ENCODE measurements at regions not wholly inside any gene's neighbourhood (a gene's known extent, or its start where the extent isn't known, plus 50 kb on each side); places are given as distances from the start of the nearest gene placed in this dataset.

DNA sequence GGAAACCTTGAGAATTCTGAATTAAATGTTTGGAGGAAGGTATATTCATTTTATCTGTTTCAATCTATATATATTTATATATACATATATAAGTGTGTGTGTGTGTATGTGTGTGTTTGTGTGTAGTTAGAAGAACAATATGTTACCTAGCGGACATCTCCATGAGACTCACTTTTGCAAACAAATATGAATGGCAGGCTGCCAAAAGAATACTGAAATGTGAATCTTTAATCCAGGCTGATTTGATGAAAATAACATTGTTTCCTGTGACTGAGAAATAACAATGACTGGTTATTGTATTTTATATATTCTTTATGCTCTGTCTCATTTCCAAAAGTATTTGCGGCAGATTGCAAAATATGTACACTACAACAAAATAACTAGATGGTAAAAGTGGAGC, 255.5 kb upstream of the TGFBR2 start:
- TF ChIP-seq POLR2A (IDR thresholded peaks at IDR 0.05; ENCODE audit: low read depth, low read length) (no peak), NFE2L2 (IDR thresholded peaks at IDR 0.05; ENCODE audit: low read depth, low read length) (no peak), CEBPB (IDR thresholded peaks at IDR 0.05; ENCODE audit: low read depth, low read length) (no peak), FOS (IDR thresholded peaks at IDR 0.05; ENCODE audit: low read depth, low read length) (no peak), SMC3 (IDR thresholded peaks at IDR 0.05; ENCODE audit: low read depth, low read length) (no peak), MAFK (IDR thresholded peaks at IDR 0.05; ENCODE audit: low read depth, low read length) (no peak), RAD21 (IDR thresholded peaks at IDR 0.05; ENCODE audit: low read length) (no peak), MXI1 (IDR thresholded peaks at IDR 0.05; ENCODE audit: borderline replicate concordance, low read depth, low read length) (no peak)
- TF ChIP-seq, protein P1, sequence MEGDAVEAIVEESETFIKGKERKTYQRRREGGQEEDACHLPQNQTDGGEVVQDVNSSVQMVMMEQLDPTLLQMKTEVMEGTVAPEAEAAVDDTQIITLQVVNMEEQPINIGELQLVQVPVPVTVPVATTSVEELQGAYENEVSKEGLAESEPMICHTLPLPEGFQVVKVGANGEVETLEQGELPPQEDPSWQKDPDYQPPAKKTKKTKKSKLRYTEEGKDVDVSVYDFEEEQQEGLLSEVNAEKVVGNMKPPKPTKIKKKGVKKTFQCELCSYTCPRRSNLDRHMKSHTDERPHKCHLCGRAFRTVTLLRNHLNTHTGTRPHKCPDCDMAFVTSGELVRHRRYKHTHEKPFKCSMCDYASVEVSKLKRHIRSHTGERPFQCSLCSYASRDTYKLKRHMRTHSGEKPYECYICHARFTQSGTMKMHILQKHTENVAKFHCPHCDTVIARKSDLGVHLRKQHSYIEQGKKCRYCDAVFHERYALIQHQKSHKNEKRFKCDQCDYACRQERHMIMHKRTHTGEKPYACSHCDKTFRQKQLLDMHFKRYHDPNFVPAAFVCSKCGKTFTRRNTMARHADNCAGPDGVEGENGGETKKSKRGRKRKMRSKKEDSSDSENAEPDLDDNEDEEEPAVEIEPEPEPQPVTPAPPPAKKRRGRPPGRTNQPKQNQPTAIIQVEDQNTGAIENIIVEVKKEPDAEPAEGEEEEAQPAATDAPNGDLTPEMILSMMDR (conservative IDR thresholded peaks at IDR 0.05; ENCODE audit: low read depth, low read length): no peak
- TF ChIP-seq, protein P2, sequence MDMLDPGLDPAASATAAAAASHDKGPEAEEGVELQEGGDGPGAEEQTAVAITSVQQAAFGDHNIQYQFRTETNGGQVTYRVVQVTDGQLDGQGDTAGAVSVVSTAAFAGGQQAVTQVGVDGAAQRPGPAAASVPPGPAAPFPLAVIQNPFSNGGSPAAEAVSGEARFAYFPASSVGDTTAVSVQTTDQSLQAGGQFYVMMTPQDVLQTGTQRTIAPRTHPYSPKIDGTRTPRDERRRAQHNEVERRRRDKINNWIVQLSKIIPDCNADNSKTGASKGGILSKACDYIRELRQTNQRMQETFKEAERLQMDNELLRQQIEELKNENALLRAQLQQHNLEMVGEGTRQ (IDR thresholded peaks at IDR 0.05; ENCODE audit: low read depth, low read length): no peak

Data from IMR-90 (cell line).